Stimulated activated CD4-positive, alpha-beta T cell treated with anti-CD3 and anti-CD28 coated beads, Interleukin-2, amount 100 ng/mL, for 24 hours (primary cell): ENCODE measurements at regions not wholly inside any gene's neighbourhood (a gene's known extent, or its start where the extent isn't known, plus 50 kb on each side); places are given as distances from the start of the nearest gene placed in this dataset.

ENCODE experiments used
- DNase-seq, 2 donors: peaks; one replicate each; pipeline ENCODE4 v3.0.0-alpha.2; 2020

- DNase-seq, result no peak
These were observed 539.4 kb upstream of the TNP1 start for GRCh38 chr2:217399291-217399690.

- peak in 1 of 2 donors; percentile 6 for DNase-seq
These were observed 539.0 kb upstream of the TNP1 start for GRCh38 chr2:217398860-217399259.

- no peak for DNase-seq
These were observed 538.2 kb upstream of the TNP1 start for GRCh38 chr2:217398101-217398500.

GRCh38 chr2:217396586-217396985 is 536.7 kb upstream of the TNP1 start:
- no peak for DNase-seq

- no peak for DNase-seq
These were observed 536.3 kb upstream of the TNP1 start for GRCh38 chr2:217396165-217396564.

GRCh38 chr2:217394510-217395351 is 534.9 kb upstream of the TNP1 start:
- DNase-seq, result no peak

GRCh38 chr2:217393585-217394032 is 533.7 kb upstream of the TNP1 start:
- DNase-seq, result no peak

GRCh38 chr2:217392930-217393584 is 533.2 kb upstream of the TNP1 start:
- DNase-seq, result no peak

GRCh38 chr2:217387776-217388387 is 528.0 kb upstream of the TNP1 start:
- DNase-seq, result no peak

GRCh38 chr2:217386041-217386440 is 526.2 kb upstream of the TNP1 start:
- DNase-seq, result no peak

GRCh38 chr2:217383620-217384019 is 523.8 kb upstream of the TNP1 start:
- DNase-seq, result no peak

- DNase-seq, result no peak
These were observed 522.9 kb upstream of the TNP1 start for GRCh38 chr2:217382794-217383193.

GRCh38 chr2:217379807-217380206 is 519.9 kb upstream of the TNP1 start:
- no peak for DNase-seq

- no peak for DNase-seq
These were observed 512.9 kb upstream of the TNP1 start for GRCh38 chr2:217372794-217373193.

GRCh38 chr2:217371781-217372213 is 511.9 kb upstream of the TNP1 start:
- no peak for DNase-seq

- DNase-seq, result no peak
These were observed 510.5 kb upstream of the TNP1 start for GRCh38 chr2:217370391-217370790.

GRCh38 chr2:217367464-217367863 is 507.6 kb upstream of the TNP1 start:
- no peak for DNase-seq

- no peak for DNase-seq
These were observed 507.1 kb upstream of the TNP1 start for GRCh38 chr2:217366966-217367365.

- no peak for DNase-seq
These were observed 506.5 kb upstream of the TNP1 start for GRCh38 chr2:217366266-217366895.

GRCh38 chr2:217365656-217366055 is 505.8 kb upstream of the TNP1 start:
- DNase-seq, result no peak

- no peak for DNase-seq
These were observed 504.4 kb upstream of the TNP1 start for GRCh38 chr2:217364224-217364623.

GRCh38 chr2:217363470-217363869 is 503.6 kb upstream of the TNP1 start:
- DNase-seq, result no peak

GRCh38 chr2:217362710-217363109 is 502.8 kb upstream of the TNP1 start:
- no peak for DNase-seq
